ENCODE measurements at regions not wholly inside any gene's neighbourhood (a gene's known extent, or its start where the extent isn't known, plus 50 kb on each side); places are given as distances from the start of the nearest gene placed in this dataset.

- no peak for TF ChIP-seq ZNF232 (CRISPR knock-in tag; IDR thresholded peaks at IDR 0.05)
- no peak for TF ChIP-seq THRA (IDR thresholded peaks at IDR 0.05)
- TF ChIP-seq NR3C1 (CRISPR knock-in tag; IDR thresholded peaks at IDR 0.05), result no peak
- no peak for TF ChIP-seq FOXM1 (IDR thresholded peaks at IDR 0.05; ENCODE audit: low read depth)
- TF ChIP-seq FOXM1 (CRISPR knock-in tag; IDR thresholded peaks at IDR 0.05; ENCODE audit: low read depth), result no peak
- TF ChIP-seq POLR2A (conservative IDR thresholded peaks at IDR 0.05), result no peak
- TF ChIP-seq CBX2 (IDR thresholded peaks at IDR 0.05; ENCODE audit: insufficient read depth, low read length, poor library complexity, severe bottlenecking), result no peak
- no peak for TF ChIP-seq CTCF (IDR thresholded peaks at IDR 0.05 in 2 of 3, conservative IDR thresholded peaks at IDR 0.05 in 1 of 3; ENCODE audit: insufficient read depth in 2 of 3, low read depth in 1 of 3, low read length in 3 of 3)
- TF ChIP-seq TARDBP (IDR thresholded peaks at IDR 0.05), result no peak
- TF ChIP-seq TAF7 (tag; IDR thresholded peaks at IDR 0.05), result no peak
These were observed 314.8 kb upstream of the HS6ST1 start for GRCh38 chr2:128633501-128633900.
